ENCODE measurements at regions not wholly inside any gene's neighbourhood (a gene's known extent, or its start where the extent isn't known, plus 50 kb on each side); places are given as distances from the start of the nearest gene placed in this dataset.

DNA sequence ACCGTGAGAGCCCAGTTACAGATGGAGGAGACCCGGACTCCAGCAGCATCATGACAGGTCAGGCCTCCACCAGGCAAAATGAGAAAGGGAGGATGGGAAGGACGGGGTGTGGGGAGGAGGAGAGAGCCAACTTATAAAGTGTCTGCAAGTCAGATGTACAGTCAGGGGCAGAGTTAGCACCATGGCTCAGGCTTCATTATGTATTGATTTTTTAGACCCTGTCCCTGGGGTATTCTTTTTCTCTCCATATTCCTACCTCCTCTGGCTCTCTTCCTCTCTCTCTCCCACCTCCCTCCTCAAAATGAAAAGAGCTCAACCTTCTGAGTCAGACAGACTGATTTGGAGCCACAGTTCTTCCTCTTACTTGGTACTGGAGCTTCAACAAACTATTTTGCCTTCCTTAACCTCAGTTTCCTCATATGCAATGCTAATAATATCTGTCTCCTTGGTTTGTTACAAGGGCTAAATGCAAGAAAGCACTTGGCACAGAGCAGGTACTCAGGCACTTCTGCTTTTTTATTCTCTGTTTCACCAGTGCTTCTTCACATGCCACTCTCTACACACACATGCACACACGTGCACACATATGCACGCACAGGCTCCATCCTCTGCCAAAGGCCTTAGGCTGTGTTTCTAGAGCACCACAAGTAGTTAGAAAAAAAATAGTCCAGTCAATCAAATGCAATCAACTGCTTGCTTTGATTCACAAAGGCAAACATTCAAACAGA is 92.3 kb upstream of the PKDCC start:
- DNase-seq (ENCODE audit: low read depth), result no peak

DNA sequence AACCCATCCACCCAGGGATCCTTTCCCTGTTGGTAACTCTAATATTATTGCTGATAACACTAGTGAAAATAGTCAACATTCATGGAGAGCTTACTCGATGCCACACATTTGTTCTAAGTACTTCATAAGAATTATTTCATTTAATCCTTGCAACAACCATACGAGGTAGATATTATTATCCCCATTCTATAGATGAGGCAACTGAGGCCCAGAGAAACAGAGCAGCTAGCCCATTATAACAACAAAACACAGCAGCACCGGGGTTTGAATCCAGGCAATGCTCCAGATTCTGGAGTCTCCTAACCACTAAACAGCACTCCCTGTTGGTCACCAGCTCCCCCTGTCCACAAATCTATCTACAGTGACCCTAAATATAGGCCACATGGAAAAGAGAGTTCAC is 90.4 kb upstream of the PKDCC start:
- no peak for DNase-seq (ENCODE audit: low read depth)

DNA sequence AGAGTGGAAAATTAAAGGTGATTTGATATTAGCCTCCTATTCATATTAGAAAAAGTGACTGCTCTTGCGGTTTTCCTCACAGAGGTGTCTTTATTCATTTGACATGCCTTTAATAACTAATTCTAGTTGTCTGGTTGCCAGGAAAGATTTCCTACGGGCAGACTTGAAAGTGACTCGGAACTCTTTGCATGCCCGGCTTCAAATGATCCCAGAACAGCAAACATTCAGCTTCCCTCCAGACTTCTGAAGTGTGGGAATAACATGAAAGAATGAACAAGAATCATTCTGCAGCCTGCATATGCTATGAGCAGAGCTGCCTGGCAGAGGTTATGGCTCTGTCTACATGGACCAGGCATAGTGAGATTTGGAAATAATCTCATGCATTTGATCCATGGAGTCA is 89.6 kb upstream of the PKDCC start:
- DNase-seq (ENCODE audit: low read depth), result no peak

DNA sequence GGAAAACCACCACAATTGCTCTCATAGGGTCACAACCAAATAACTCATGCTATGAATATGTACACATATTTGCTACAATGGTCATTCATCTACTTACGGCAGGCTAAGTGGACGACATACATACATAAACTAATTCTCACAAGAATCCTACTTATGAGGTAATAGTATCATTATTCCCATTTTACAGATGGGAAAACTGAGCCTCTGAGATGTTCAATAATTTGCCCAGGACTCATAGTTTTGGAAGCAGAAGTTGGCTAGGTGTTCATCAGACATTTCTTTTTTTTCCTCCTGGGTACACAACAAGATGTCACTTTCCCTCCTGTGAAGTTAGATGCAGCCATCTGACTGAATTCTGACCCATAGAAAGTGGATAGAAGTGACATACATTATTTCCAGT is 89.0 kb upstream of the PKDCC start:
- no peak for DNase-seq (ENCODE audit: low read depth)

DNA sequence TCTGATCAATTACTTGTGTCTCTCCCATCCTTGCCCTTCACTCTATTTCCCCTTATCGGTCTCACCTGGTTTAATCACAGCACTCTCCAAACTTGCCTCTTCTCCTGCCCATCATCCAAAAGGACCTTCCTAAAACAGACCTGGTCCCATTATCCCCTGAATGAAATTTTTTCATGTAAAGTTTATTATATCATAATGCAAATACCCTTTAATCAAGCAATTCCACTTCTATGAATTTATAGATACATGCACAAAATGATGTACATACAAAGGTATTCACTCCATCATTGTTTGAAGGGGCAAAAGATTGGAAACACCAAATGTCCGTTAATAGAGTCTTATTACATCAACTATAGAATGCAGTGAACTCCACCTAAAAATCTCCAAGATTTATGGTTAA is 88.1 kb upstream of the PKDCC start:
- DNase-seq (ENCODE audit: low read depth), result no peak

DNA sequence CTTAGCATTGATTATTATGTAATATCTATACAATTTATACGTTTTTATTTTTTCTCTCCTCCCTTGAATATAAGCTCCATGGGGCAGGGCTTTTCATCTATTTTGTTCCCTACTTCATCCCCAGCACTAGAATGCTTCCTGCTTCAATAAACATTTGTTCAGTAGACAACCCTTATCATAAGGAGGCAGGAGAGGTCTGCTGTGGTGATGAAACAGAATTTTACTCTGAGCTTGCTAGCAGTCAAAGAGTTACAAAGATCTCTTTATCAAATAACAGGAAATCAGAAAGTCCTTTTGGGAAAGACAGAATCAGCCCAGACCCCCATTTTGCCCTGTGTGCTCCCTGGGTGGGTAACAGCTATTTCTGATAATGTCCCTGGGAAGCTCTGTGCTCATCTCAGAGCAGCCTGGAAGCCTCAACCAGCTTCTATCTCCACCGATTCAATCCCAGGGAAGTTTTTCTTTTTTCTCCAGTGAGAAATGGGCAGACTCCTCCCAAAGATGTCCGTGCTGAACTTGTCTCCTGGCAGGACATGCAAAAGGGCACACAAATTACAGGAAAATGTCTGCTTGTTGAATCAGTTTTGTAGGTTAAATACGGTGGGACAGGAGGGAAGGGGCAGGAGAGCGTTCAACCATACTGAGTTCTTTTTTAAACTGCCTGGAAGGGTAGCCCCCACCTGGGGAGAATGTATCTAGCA is 84.7 kb upstream of the PKDCC start:
- no peak for DNase-seq (ENCODE audit: low read depth)

DNA sequence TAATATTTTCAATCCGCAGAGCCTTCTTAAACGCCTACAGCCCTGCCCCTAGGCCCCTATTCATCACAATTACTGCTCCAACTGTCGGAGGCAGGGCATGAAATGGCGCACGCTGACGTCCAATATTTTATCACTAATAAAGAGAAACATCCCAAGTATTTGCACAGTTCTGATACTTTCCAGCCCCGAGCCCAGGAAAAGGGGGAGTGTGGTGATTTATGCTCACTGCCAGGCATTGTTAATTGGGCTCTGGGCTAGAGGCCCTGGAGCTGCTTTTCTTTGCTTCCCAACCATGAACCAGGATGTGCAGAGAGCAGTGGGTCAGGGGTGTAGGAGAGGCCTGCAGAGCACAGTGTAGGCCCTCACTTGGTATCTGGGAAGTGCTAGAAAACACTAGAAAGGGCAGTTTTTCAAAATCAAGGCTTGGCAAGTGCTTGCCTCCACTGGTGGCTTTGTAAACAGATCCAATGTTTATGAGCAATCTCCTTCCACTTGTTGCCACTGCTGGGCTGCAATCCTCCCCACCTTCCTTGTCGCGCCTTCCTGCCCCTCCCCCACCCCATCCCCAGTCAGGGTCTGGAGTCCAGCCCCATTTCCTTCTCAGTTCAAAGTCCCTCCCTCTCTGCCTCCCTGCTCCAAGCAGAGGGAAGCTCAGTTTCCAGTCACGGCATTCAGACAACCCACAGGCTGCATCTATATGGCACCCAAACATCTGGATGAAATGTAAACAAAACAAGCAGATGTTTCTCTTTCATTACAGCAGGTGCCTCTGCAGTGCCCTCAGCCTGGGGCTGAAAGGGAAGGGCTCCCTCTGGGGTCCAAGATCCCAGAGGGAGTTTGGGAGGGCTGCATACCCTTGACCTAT is 83.9 kb upstream of the PKDCC start:
- no peak for DNase-seq (ENCODE audit: low read depth)

DNA sequence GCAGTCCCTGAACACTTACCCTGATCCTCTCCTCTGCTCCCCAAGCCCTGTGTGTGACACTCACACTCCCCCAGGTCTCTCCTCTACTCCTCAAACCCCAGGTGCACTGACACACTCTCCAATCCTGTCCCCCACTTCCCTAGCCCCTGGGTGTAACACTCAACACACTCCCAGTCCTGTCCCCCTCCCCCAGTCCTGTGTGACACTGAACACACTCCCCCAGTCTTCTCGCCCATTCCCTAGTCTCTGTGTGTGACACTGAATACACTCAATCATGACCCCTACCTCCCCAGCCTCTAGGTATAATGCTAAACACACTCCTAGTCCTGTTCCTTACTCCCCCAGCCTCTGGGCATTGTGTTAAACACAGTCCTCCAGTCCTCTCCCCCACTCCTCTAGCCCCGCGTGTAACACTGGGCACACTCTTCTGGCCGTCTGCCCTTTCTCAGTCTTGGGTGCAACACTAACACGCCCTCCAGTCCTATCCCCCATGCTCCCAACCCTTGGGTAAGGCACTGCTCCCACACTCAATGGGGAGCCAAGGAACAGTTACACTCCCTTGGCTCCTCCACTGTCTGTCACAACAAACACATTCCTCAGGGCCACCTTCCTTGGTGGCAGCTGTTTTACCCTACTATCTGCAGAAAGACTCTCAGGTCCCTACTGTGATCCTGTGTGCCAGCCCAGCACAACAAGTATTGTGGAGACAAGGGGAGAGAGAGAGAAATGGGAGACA is 82.5 kb upstream of the PKDCC start:
- DNase-seq (ENCODE audit: low read depth), result no peak

DNA sequence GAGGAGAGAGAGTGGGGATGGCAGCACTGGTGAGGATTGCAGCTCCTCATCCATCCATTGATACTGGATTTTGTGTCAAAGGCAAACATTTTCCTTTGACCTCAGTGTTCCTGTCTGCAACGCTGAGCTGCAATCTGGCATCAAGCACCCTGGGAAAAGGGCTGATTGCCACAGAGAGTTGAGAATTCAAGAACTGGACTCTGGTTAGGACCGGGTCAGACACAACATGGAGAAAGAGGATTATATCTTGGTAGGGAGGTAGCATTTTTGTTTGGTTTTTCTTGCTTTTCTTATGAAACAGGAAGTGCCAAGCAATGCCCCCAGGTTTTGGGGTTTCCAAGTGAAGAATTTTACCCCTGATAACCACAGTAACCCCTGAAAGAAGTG is 81.9 kb upstream of the PKDCC start:
- DNase-seq (ENCODE audit: low read depth), result no peak

DNA sequence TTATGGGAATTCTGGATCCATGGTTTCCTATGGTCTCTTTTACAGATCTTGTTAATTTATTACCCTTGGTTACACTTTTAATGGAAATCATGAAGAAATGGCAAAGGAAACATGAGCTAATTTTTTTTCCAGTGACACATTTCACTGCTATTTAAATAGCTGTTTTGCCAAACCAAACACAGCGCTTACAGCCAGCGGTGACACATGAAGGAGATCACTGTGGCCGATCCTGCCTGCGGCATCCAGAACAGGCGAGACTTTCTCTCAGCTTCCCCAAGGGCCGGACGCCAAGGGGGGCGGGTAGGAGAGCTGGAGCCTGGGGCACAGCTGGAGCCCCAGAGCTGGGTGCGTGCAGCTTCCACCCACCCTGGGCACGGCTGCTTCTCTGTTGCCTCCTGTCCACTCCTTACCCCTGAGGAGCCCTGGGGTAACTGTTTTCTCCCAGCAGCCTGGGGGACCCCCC is 81.4 kb upstream of the PKDCC start:
- no peak for DNase-seq (ENCODE audit: low read depth)

DNA sequence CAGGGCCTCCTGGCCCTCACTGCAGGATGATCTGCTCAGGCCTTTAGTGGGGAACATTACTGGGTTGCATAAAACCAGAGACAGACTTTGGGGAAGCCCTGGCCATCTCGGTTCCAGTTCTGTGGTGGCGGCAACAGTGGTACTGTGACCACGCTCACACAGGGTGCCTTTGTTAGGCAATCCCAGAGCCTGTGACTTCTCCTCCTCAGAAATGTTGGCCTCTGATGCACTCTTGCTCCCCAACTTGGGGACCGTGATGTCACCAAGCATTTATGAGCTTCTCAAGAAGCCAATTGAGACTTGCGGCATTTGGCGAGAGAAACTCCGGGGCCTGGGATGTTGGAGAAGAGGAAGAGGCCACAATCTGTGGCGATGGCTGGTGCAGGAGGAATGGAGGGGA is 80.9 kb upstream of the PKDCC start:
- no peak for DNase-seq (ENCODE audit: low read depth)

DNA sequence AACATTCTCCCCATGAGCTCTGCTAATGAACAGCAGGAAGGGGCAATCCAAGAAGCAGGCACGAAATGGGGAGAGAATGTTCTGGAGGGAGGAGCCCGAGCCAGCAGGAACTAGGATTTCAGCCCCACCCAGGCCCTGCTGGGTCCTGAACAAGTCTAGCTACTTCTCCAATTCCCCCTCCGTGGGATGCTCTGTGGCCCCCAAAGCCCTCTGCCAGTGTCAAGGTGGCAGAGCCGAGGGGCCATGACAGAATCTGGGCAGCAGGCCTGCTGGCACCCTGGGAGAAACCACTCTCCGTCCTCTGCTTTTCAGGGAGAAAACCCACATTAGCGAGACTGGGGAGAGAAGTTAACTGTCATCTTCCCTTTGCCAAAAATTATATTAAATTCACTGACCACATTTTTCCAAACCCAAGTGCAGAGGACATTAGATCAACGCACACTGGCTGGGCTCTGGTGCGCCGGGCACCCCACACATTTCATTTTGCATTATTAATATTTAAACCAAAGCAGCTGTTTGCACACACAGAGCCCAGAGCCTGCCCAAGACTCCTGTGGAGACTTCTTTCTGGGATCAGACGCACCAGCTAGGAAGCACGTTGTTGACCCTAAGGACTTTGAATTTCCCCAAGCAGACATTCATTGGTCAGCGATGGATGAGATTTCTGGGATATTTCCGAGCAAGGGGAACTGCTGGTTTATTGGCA is 80.2 kb upstream of the PKDCC start:
- no peak for DNase-seq (ENCODE audit: low read depth)

DNA sequence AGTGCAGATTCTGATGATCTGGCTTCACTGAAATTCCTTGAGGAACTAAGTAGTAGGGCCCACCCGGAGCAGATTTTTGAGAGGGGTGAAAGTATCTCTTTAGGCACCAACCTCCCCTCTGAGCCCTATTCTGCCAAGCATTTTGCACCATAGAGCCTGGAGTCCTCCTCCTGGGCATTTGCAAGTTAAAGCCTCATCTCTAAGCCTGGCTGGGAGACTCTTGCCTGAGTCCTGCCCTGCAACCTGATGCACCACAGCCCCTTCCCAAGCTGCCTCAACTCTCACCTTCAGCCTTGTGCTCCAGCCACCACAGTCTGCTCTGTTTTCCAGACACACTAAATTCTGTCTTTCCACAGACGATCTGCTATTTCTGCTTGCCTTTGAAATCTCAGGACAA is 79.6 kb upstream of the PKDCC start:
- no peak for DNase-seq (ENCODE audit: low read depth)

DNA sequence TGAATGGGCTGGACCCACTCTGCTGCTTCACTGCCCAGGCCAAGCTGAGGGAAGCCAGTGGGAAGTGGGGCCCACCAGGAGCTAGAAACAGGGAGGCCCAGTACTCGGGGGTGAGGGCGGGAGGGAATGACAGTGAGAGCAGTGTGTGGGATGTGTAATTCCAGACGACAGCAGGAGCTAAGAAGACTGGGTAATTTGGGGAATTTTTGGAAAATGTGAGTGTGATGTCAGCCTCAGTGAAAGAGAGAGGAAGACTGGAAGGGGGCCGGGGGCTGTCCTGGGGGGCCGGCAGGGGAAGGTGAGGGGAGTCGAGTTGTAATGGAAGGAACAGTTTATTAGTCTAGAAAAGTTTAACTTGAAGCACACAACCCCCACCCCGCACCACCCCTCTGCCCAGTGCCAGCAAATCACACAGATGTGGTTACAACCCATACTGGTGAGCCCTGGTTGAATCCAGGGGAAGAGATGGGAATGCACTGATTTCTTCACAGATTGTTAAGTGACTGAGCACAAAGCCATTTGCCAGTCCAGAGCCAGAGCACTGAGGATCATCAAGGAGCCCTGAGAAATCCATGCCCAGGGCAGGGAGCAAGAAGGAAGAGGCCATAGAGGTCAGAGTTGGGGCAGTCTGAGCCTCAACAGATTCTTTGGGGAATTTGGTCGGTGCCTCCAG is 76.7 kb upstream of the PKDCC start:
- no peak for DNase-seq (ENCODE audit: low read depth)

DNA sequence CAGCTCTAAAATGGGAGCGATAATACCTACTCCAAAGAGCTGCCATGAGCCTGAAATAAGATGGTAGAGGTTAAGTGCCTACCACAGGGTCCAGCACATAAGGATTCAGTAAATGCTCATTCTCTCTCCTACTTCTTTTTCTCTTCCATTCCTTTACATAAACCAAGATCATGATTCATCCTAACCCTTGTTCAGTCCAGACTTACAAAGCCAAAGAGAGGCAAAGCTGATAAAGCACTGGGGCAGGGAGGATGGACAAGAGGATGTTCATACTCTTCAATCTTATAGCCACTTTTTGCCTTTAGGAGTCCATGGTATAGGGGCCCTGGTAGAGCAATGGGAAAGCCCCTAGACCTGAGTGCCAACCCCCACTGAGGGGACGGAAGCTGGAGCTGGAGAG is 75.6 kb upstream of the PKDCC start:
- no peak for DNase-seq (ENCODE audit: low read depth)

DNA sequence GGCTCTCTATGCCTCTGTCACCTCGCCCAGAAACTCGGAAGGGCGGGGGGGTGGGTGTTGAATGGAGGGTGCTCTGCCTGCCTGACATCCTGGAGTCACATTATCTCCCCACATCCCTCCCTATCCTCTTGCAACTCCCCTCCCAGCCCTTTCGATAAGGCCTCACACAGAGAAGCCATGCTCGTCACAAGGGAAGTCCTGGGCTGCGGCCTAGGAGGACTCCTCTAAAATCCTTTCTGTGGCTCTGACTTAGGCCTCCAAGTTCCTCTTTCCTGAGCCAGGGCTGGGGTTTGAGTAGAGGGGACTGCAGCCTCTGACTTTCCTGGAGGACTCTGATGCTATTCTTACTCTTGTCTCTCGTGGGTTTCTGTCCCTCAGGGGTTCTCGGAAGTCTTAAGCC is 75.0 kb upstream of the PKDCC start:
- no peak for DNase-seq (ENCODE audit: low read depth)

DNA sequence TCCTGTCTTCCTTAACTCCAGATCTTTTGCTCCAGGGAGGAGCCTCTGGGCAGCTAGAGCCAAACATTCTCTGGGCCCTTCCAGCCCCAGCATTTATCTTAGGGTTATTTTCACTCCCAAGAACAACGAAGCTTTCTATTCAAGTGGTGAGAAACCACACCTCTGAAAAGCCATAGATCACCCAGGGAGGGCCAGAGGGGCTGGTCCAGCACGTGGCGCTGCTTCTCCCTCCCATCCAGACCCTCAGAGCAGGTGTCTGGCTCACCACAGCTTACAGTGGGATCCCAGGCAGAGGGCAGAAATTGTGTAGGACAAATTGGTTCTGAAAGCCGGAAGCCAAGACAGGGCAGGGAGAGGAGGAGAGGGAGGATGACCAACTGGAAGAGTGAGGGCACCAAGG is 74.0 kb upstream of the PKDCC start:
- DNase-seq (ENCODE audit: low read depth), result no peak

DNA sequence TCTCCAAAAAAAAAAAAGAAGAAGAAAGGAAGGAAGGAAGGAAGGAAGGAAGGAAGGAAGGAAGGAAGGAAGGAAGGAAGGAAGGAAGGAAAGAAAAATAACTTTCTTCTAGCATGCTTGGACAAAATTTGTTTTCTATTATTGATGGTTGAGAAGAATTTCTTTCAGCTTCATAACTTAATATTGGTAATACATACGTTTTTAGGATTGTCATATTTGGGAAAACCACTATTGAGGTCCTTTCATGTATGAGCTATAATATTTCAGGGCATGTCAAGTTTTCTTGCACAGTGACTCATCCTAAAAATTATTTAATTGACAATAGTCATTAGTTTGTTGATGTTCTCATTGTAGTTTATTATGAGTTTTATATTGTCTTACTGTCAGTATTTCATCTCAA is 66.4 kb upstream of the PKDCC start:
- no peak for DNase-seq (ENCODE audit: low read depth)

DNA sequence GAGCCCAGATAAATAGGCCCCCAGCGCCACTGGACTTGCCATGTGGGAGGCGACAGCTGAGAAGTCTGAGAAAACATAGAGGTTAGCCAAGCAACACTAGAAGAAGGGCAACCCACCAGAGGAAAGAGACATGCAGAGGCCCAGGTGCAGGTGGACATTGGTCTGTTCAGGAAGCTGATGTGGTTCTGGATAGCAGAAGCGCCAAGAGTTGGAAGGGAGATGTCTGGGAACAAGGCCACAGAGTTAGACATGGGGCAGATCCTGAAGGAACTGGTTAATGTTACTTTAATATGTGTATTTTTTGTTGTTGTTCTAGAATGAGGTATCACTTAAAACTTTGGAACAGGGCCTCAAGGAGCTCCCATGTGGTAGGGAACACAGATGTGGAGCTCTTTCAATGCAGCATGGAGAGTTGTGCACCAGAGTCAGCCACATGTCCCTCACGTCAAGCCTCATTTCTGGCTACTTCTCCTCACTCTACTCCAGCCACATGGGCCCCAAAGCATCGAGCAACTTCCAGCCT is 62.2 kb upstream of the PKDCC start:
- no peak for DNase-seq (ENCODE audit: low read depth)

DNA sequence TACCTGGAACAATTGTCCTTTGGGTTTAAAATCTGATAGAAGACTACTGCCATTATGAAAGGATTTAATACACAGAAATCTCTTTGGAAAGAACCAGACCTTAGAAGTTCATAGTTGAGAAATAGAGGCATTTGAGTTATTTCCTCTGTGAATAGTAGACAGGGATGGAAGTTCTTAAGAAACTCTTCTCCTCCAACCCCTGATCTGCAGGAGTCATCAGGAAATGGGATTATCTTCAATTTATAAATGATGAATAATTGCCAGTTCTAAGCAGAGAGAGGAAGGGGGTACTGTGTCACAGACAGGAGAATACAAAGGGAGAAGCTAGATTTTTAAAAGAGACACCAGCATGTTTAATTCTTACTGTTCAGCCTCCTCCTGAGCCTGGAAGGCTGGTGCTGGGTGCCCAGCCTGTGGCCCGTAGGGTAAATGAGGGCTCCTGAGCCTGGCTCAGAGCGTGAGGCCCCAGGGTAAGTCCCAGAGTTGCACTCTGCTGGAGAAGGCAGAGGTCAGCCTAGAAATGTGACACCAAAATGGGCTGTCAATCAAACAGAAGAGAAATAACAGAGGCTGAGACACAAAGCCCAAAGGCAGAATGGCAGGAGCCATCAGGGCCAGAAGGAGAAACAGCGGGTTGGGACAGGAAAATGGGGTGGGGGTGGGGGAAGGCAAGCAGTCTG is 58.2 kb upstream of the PKDCC start:
- no peak for DNase-seq (ENCODE audit: low read depth)
